ENCODE measurements at regions not wholly inside any gene's neighbourhood (a gene's known extent, or its start where the extent isn't known, plus 50 kb on each side); places are given as distances from the start of the nearest gene placed in this dataset.

- TF ChIP-seq CTCF (IDR thresholded peaks at IDR 0.05) (no peak), POLR2A (IDR thresholded peaks at IDR 0.05) (no peak)
Observed at GRCh38 chrX:40157228-40158035, 59.7 kb upstream of the BCOR start.

All from uterus (tissue), 2 donors.